Hepatocyte (in vitro differentiated cells): ENCODE measurements at regions not wholly inside any gene's neighbourhood (a gene's known extent, or its start where the extent isn't known, plus 50 kb on each side); places are given as distances from the start of the nearest gene placed in this dataset.

Experiments
- CTCF ChIP-seq: fragments of 200-600 bp; sonication (generic); IDR thresholded peaks from 2 replicates; pipeline ENCODE4 v1.5.1; 2016; ENCODE audit warnings: antibody characterized with exemption, mild to moderate bottlenecking; ENCODE audit not compliant: poor library complexity
- EZH2 ChIP-seq: fragments of 200-600 bp; sonication (generic); IDR thresholded peaks from 2 replicates; pipeline ENCODE4 v1.6.1; 2016; ENCODE audit warnings: antibody characterized with exemption, mild to moderate bottlenecking, borderline replicate concordance
- EZH2phosphoT487 ChIP-seq: fragments of 200-600 bp; sonication (generic); IDR thresholded peaks from one replicate; pipeline ENCODE4 v1.6.1; 2018; ENCODE audit warnings: antibody characterized with exemption, mild to moderate bottlenecking, low read depth, moderate library complexity; ENCODE audit not compliant: unreplicated experiment, severe bottlenecking

- TF ChIP-seq CTCF (no peak), EZH2 (no peak), EZH2phosphoT487 (no peak)
Observed at GRCh38 chr9:22381170-22381569, 65.5 kb upstream of the DMRTA1 start.
